K562 (cell line): ENCODE measurements at regions not wholly inside any gene's neighbourhood (a gene's known extent, or its start where the extent isn't known, plus 50 kb on each side); places are given as distances from the start of the nearest gene placed in this dataset.

ENCODE experiments used
- EGR1 ChIP-seq: fragments of 450-650 bp; conservative IDR thresholded peaks from 2 replicates; pipeline ENCODE4 v1.6.1; 2017; ENCODE audit warnings: mild to moderate bottlenecking
- MXI1 ChIP-seq: IDR thresholded peaks from 2 replicates; pipeline ENCODE4 v1.6.1; 2011; ENCODE audit warnings: low read depth, mild to moderate bottlenecking, improper control_type of control experiment, low read length
- RCOR1 ChIP-seq, 2 experiments: IDR thresholded peaks; 2 replicates each; pipeline ENCODE4 v1.6.1; 2012; ENCODE audit warnings: low read depth in 2 of 2, low read length in 2 of 2, borderline replicate concordance in 1 of 2, improper control_type of control experiment in 1 of 2
- TF ChIP-seq, protein P1 (sequence below): fragments of 450-650 bp; IDR thresholded peaks from 2 replicates; pipeline ENCODE4 v1.6.1; 2016; ENCODE audit warnings: low read depth

DNA sequence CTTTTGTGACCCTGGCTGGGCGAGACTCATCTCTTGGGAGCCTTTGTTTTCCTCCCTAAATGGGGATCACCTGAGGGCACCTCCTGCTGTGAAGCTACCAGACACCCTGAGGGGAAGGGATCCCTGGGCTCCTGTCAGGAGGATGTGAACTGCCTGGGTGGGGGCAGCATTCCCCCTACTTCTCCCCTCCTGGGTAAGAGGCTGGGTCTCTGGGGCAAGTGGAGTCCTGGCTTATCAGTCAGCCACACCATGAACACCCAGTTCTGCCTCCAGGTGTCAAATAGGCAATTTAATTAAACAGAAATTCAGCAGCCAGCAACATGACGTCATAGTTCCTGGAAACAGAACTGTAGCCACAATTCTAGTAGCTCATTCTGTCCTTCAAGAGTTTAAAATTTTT is 97.7 kb upstream of the RET start:
- TF ChIP-seq, protein P1, sequence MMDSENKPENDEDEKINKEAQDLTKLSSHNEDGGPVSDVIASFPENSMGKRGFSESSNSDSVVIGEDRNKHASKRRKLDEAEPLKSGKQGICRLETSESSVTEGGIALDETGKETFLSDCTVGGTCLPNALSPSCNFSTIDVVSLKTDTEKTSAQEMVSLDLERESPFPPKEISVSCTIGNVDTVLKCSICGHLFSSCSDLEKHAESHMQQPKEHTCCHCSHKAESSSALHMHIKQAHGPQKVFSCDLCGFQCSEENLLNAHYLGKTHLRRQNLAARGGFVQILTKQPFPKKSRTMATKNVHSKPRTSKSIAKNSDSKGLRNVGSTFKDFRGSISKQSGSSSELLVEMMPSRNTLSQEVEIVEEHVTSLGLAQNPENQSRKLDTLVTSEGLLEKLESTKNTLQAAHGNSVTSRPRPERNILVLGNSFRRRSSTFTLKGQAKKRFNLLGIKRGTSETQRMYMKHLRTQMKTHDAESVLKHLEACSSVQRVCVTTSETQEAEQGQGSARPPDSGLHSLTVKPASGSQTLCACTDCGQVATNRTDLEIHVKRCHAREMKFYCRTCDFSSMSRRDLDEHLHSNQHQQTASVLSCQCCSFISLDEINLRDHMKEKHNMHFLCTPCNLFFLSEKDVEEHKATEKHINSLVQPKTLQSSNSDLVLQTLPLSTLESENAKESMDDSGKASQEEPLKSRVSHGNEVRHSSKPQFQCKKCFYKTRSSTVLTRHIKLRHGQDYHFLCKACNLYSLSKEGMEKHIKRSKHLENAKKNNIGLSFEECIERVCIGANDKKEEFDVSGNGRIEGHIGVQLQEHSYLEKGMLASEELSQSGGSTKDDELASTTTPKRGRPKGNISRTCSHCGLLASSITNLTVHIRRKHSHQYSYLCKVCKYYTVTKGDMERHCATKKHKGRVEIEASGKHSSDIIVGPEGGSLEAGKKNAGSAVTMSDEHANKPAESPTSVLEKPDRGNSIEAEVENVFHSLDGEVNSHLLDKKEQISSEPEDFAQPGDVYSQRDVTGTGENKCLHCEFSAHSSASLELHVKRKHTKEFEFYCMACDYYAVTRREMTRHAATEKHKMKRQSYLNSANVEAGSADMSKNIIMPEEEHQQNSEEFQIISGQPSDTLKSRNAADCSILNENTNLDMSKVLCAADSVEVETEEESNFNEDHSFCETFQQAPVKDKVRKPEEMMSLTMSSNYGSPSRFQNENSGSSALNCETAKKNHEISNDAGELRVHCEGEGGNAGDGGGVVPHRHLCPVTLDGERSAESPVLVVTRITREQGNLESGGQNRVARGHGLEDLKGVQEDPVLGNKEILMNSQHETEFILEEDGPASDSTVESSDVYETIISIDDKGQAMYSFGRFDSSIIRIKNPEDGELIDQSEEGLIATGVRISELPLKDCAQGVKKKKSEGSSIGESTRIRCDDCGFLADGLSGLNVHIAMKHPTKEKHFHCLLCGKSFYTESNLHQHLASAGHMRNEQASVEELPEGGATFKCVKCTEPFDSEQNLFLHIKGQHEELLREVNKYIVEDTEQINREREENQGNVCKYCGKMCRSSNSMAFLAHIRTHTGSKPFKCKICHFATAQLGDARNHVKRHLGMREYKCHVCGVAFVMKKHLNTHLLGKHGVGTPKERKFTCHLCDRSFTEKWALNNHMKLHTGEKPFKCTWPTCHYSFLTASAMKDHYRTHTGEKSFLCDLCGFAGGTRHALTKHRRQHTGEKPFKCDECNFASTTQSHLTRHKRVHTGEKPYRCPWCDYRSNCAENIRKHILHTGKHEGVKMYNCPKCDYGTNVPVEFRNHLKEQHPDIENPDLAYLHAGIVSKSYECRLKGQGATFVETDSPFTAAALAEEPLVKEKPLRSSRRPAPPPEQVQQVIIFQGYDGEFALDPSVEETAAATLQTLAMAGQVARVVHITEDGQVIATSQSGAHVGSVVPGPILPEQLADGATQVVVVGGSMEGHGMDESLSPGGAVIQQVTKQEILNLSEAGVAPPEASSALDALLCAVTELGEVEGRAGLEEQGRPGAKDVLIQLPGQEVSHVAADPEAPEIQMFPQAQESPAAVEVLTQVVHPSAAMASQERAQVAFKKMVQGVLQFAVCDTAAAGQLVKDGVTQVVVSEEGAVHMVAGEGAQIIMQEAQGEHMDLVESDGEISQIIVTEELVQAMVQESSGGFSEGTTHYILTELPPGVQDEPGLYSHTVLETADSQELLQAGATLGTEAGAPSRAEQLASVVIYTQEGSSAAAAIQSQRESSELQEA = no peak
- no peak for TF ChIP-seq EGR1
- TF ChIP-seq MXI1 = no peak
- TF ChIP-seq RCOR1 (IDR thresholded peaks at IDR 0.05; ENCODE audit: borderline replicate concordance in 1 of 2, low read depth in 2 of 2, low read length in 2 of 2) = no peak
